Epithelial cell of esophagus (primary cell): ENCODE measurements at regions not wholly inside any gene's neighbourhood (a gene's known extent, or its start where the extent isn't known, plus 50 kb on each side); places are given as distances from the start of the nearest gene placed in this dataset.
"Not testable (repeated sequence)": the region's sequence is repeated elsewhere in the genome, so short reads cannot be mapped to it uniquely, and the experiment has no call there.

Experiments
- DNase-seq: peaks from one replicate; pipeline ENCODE4 v3.0.0; 2010; ENCODE audit warnings: low read depth
- H3K4me3 ChIP-seq: 2 replicates; pipeline ENCODE4 v1.5.1; 2011; ENCODE audit warnings: mild to moderate bottlenecking, low read length, control low read depth
- TF ChIP-seq, protein P1 (sequence below): IDR thresholded peaks from 2 replicates; pipeline ENCODE4 v1.5.1; 2011; ENCODE audit warnings: low read depth, mild to moderate bottlenecking, low read length, control low read depth, inconsistent platforms; ENCODE audit not compliant: insufficient read depth; ENCODE audit errors: missing control alignments

DNA sequence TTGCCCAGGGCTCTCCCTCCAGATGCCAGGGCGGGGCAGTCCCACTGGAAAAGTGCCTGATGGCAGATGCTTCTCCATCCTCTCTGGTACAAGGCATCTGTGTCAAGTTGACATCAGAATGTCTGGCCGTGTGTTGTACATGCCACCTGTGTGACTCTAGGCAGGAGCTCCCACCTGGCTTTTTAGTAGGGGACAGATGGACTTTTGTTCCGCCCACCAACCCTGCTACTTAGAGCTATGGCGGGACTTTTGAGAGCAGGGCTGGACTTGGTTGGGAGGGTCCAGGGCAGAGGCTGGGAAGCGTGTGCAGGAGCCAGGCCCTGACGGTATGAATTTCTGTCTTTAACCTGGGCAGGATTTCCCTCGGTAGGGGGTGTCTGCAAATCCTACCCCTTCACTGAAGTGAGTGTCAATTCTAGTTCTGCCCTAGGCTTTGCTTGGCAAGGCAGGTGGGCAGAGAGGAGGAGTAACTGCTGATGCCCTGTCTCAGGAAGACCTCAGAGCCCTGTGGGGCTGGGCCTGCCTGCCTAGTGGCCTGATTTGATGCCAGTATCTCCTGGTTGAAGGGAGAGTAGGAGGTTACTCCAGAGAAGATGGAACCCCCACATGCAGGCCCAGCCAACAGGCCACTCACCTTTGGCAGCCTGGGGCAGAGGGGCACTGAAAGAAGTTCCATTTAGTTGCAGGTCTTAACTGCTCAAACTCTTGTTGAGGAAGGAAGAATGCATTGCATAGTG, 99.1 kb downstream of the PJA1 start:
- TF ChIP-seq, protein P1, sequence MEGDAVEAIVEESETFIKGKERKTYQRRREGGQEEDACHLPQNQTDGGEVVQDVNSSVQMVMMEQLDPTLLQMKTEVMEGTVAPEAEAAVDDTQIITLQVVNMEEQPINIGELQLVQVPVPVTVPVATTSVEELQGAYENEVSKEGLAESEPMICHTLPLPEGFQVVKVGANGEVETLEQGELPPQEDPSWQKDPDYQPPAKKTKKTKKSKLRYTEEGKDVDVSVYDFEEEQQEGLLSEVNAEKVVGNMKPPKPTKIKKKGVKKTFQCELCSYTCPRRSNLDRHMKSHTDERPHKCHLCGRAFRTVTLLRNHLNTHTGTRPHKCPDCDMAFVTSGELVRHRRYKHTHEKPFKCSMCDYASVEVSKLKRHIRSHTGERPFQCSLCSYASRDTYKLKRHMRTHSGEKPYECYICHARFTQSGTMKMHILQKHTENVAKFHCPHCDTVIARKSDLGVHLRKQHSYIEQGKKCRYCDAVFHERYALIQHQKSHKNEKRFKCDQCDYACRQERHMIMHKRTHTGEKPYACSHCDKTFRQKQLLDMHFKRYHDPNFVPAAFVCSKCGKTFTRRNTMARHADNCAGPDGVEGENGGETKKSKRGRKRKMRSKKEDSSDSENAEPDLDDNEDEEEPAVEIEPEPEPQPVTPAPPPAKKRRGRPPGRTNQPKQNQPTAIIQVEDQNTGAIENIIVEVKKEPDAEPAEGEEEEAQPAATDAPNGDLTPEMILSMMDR: no peak
- DNase-seq: no peak
- H3K4me3 ChIP-seq: no peak overlapping the region

DNA sequence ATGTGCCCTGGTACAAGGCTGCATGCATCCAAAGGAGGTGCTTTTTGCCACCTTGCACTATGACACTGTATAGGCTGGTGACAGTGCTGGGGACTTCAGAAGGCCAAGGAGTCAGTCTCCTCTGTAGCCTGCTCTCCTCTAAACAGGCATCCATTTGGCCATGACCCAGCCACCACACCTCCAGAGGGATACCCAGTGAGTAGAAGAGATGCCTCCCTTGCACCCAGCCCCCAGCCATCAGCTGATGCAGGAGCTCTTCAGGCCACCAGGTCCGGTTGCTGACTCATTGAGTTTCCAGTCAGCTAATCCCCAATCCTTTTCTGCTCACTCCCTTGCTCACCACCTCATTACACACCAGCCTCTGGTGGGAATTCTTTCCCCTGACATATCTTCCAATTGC, 99.8 kb downstream of the PJA1 start:
- DNase-seq: peak; percentile 69
- TF ChIP-seq, protein P1: no peak
- no peak overlapping the region for H3K4me3 ChIP-seq

DNA sequence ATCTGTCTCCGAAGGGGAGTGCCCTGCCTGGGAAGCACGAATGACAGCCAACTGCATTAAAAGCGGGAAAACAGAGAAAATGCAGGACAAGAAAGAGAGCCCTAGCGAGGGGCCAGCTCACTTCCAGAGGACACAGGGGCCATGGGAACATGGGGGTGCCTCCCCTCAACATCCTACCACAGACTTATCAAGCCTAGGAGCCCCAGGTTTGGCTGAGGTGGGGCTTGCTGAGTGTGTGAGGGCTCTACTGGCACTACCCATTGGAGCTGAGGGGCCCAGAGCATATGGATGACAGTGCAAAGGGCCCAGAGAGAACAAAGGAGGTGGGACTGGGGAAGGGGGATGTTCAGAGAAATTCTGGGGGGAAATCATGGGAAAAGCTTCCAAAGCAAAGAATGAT, 101.8 kb downstream of the PJA1 start:
- TF ChIP-seq, protein P1: no peak
- no peak for DNase-seq
- H3K4me3 ChIP-seq: no peak overlapping the region

DNA sequence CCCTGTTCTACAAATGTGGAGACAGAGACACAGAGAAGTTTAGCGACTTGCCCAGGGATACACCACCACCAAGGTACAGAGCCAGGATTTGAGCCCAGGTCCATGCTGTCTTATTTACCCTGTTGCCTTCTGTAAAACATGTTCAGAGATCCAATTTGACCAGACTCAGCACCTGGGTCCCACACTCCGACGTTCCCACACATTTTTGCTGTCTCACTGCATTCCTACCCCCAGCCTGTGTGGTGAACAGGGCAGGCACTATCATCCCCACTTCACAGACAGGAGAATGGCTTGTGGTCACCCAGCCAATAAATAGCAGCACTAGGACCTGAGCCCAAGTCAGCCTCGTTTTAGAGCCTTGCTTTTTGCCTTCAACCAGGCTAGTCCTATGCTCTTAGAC, 102.8 kb downstream of the PJA1 start:
- H3K4me3 ChIP-seq: no peak overlapping the region
- no peak for DNase-seq
- TF ChIP-seq, protein P1: no peak

DNA sequence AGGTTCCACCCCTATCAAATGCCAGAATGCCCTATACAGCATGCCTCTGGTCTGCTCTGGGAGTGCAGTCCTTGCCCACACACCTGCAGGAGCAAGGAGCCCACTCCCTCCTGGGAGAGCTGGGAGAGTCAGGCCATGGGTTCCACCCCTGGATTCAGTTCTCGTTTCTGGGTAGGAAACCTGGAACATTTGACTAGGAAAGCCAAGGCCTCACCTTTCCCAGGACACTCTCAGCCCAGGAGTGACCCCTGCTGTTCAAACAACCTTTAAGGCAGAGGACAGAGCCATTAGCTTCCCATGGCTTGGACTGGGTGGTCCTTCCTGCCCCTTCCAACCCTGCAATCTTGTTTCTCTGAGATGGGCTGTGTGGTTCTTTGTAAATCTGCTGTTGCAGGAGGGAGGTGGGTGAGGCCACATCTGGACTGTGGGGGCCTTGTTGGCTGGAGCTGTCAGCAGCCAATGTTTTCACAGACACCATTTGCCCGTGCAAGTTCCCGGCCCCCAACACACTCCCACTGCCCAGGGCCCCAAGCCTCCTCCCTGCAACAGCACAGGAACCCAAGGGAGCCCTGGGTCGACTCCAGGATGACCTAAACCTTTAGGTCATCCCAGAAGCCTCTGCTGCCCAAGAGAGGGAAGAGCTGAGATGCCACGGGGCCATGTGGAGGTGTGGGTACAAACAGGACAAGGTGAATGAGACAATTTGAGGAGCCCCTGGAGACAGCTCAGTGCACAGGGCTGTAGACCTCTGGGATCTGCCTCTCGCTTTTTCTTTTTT, 104.4 kb downstream of the PJA1 start:
- H3K4me3 ChIP-seq: no peak overlapping the region
- peak; percentile 18 for DNase-seq
- TF ChIP-seq, protein P1: peak; percentile 19

DNA sequence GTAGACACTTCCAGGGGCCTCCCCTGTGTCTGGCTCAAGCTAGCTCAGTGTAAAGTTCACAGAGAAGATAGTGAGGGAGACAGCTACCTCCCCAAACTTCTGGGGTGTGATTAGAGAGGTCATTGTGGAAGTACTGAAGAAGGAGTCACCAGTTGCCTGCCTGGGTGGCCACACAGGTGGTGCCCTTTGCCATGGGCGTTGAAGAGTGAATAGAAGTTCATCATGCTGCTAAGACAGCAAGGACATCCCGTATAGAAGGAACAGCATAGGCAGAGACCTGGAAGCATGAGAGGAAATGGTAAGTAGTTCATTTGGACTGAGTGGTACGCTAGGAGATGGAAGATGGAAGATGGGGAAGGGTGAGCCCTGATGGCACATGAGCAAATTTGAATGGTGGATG, 110.1 kb downstream of the PJA1 start:
- DNase-seq: no peak
- no peak overlapping the region for H3K4me3 ChIP-seq
- TF ChIP-seq, protein P1: no peak

DNA sequence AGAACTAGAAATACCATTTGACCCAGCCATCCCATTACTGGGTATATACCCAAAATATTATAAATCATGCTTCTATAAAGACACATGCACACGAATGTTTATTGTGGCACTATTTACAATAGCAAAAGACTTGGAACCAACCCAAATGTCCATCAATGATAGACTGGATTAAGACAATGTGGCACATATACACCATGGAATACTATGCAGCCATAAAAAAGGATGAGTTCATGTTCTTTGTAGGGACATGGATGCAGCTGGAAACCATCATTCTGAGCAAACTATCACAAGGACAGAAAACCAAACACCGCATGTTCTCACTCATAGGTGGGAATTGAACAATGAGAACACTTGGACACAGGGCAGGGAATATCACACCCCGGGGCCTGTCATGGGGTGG, 110.8 kb downstream of the PJA1 start:
- not testable (repeated sequence) for H3K4me3 ChIP-seq, DNase-seq
